WTC11 (cell line): ENCODE measurements at regions not wholly inside any gene's neighbourhood (a gene's known extent, or its start where the extent isn't known, plus 50 kb on each side); places are given as distances from the start of the nearest gene placed in this dataset.

Experiments used
- ATAC-seq: fragments of 200-7000 bp; cut with Tn5 transposase; 2 replicates; pipeline ENCODE4 v1.10.0; 2021; ENCODE audit warnings: mild to moderate bottlenecking, moderate library complexity
- CTCF ChIA-PET: fragments of 300-600 bp; sonication (Branson Sonifier 250); formaldehyde crosslinking; loops from one replicate; lab custom pipeline; 2021; ENCODE audit warnings: antibody characterized with exemption; lab: Charles Lee
- POLR2A ChIA-PET: fragments of 350-600 bp; sonication (Branson Sonifier 250); formaldehyde crosslinking; loops from one replicate; lab custom pipeline; 2021; ENCODE audit warnings: antibody characterized with exemption; lab: Charles Lee
- DNase-seq: peaks from one replicate; pipeline ENCODE4 v3.0.0; 2021; ENCODE audit warnings: low spot score
- H3K27ac Mint-ChIP-seq: 2 replicates; pipeline ENCODE4 v1.8.0; 2021; ENCODE audit warnings: mixed read lengths
- H3K27me3 Mint-ChIP-seq: 2 replicates; pipeline ENCODE4 v1.8.0; 2021; ENCODE audit warnings: low read depth, mild to moderate bottlenecking, moderate library complexity, mixed read lengths
- H3K36me3 Mint-ChIP-seq: 2 replicates; pipeline ENCODE4 v1.8.0; 2021; ENCODE audit warnings: mixed read lengths
- H3K4me1 Mint-ChIP-seq: 2 replicates; pipeline ENCODE4 v1.8.0; 2022; ENCODE audit warnings: mixed read lengths
- H3K4me3 Mint-ChIP-seq: 2 replicates; pipeline ENCODE4 v1.8.0; 2021; ENCODE audit warnings: mild to moderate bottlenecking, moderate library complexity, mixed read lengths
- H3K9me3 Mint-ChIP-seq: 2 replicates; pipeline ENCODE4 v1.8.0; 2021; ENCODE audit warnings: mixed read lengths
- CBFB ChIP-seq: sonication (generic); formaldehyde crosslinking; IDR thresholded peaks from 2 replicates; pipeline ENCODE4 v1.8.1; 2022; ENCODE audit warnings: mild to moderate bottlenecking, low read depth, missing genetic modification reagents
- CREB1 ChIP-seq: sonication (generic); formaldehyde crosslinking; IDR thresholded peaks from 2 replicates; pipeline ENCODE4 v1.8.0; 2023; ENCODE audit warnings: mild to moderate bottlenecking, missing genetic modification reagents
- ERG ChIP-seq: fragments of 250-450 bp; sonication (Bioruptor Pico); IDR thresholded peaks from 2 replicates; pipeline ENCODE4 v1.8.0; 2021; ENCODE audit warnings: mild to moderate bottlenecking
- FOXP4 ChIP-seq: sonication (generic); formaldehyde crosslinking; IDR thresholded peaks from 2 replicates; pipeline ENCODE4 v1.8.0; 2022; ENCODE audit warnings: mild to moderate bottlenecking, missing genetic modification reagents
- HMGA2 ChIP-seq: fragments of 250-450 bp; sonication (Bioruptor Pico); IDR thresholded peaks from 2 replicates; pipeline ENCODE4 v1.4.0; 2021; ENCODE audit warnings: mild to moderate bottlenecking, moderate library complexity
- IRF1 ChIP-seq: sonication (generic); formaldehyde crosslinking; IDR thresholded peaks from 2 replicates; pipeline ENCODE4 v1.8.0; 2023; ENCODE audit warnings: missing genetic modification reagents
- PRDM15 ChIP-seq: sonication (generic); formaldehyde crosslinking; IDR thresholded peaks from 2 replicates; pipeline ENCODE4 v1.8.0; 2022; ENCODE audit warnings: missing genetic modification reagents
- RORB ChIP-seq: fragments of 250-450 bp; sonication (Bioruptor Pico); IDR thresholded peaks from 2 replicates; pipeline ENCODE4 v1.9.0; 2021; ENCODE audit warnings: mild to moderate bottlenecking
- TCF7 ChIP-seq: sonication (generic); formaldehyde crosslinking; IDR thresholded peaks from 2 replicates; pipeline ENCODE4 v1.8.0; 2022; ENCODE audit warnings: mild to moderate bottlenecking, low read depth, missing genetic modification reagents, moderate library complexity
- TEAD4 ChIP-seq: sonication (generic); formaldehyde crosslinking; IDR thresholded peaks from 2 replicates; pipeline ENCODE4 v1.8.0; 2022; ENCODE audit warnings: mild to moderate bottlenecking, missing genetic modification reagents
- ZNF219 ChIP-seq: sonication (generic); formaldehyde crosslinking; IDR thresholded peaks from 2 replicates; pipeline ENCODE4 v1.8.0; 2023; ENCODE audit warnings: missing genetic modification reagents, mild to moderate bottlenecking, borderline replicate concordance
- TF ChIP-seq, protein P1 (sequence below): sonication (generic); formaldehyde crosslinking; IDR thresholded peaks from 2 replicates; pipeline ENCODE4 v1.8.1; 2023; ENCODE audit warnings: mild to moderate bottlenecking, missing genetic modification reagents
- TF ChIP-seq, protein P2 (sequence below): sonication (generic); formaldehyde crosslinking; IDR thresholded peaks from 2 replicates; pipeline ENCODE4 v1.8.1; 2023; ENCODE audit warnings: mild to moderate bottlenecking, missing genetic modification reagents
- TF ChIP-seq, protein P3 (sequence below): fragments of 250-450 bp; sonication (Bioruptor Pico); conservative IDR thresholded peaks from 2 replicates; pipeline ENCODE4 v1.9.0; 2021; ENCODE audit warnings: mild to moderate bottlenecking
- TF ChIP-seq, protein P4 (sequence below): sonication (generic); formaldehyde crosslinking; IDR thresholded peaks from 2 replicates; pipeline ENCODE4 v1.8.0; 2023; ENCODE audit warnings: missing genetic modification reagents, mild to moderate bottlenecking, borderline replicate concordance

GRCh38 chr12:92008345-92008744 is 137.3 kb downstream of the BTG1 start (continued):
- TF ChIP-seq, protein P1, sequence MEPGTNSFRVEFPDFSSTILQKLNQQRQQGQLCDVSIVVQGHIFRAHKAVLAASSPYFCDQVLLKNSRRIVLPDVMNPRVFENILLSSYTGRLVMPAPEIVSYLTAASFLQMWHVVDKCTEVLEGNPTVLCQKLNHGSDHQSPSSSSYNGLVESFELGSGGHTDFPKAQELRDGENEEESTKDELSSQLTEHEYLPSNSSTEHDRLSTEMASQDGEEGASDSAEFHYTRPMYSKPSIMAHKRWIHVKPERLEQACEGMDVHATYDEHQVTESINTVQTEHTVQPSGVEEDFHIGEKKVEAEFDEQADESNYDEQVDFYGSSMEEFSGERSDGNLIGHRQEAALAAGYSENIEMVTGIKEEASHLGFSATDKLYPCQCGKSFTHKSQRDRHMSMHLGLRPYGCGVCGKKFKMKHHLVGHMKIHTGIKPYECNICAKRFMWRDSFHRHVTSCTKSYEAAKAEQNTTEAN (CRISPR knock-in tag), result no peak
- TF ChIP-seq CBFB (no peak), TCF7 (CRISPR knock-in tag) (no peak), ERG (CRISPR knock-in tag) (no peak), RORB (CRISPR knock-in tag) (no peak)

DNA sequence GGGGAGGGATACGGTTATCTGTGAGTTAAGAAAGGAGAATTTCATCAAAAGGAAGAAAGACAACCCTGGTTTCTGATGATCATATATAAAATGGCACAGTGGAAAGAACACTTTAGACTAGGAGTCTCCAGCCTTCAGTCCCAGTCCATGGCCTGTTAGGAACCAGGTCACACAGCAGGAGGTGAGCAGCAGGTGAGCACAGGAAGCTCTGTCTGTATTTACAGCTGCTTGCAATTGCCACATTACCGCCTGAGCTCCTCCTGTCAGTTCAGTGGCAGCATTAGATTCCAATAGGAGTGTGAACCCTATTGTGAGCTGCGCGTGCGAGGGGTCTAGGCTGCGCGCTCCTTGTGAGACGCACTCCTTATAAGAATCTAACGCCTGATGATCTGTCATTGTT is 137.9 kb downstream of the BTG1 start:
- peak; percentile 29 for DNase-seq
- POLR2A ChIA-PET, result interaction anchor here (0.7 kb wide), 1 partner anchor 467 kb away, joined by 10 read pairs; no protein-coding TSS in a partner anchor
- CTCF ChIA-PET, result no interaction called here
- Mint-ChIP-seq H3K27ac (no peak overlapping the region), H3K9me3 (peaks cover under 1% of the 10 kb centered on the region; the same call in 1 of the 2 replicates), H3K36me3 (no peaks in the 10 kb centered on the region), H3K4me1 (peaks cover 16% of the 10 kb centered on the region), H3K27me3 (no peaks in the 10 kb centered on the region), H3K4me3 (no peak overlapping the region)
- TF ChIP-seq PRDM15 (CRISPR knock-in tag) (no peak), HMGA2 (no peak), CREB1 (CRISPR knock-in tag) (no peak), CBFB (no peak), FOXP4 (no peak), TEAD4 (CRISPR knock-in tag) (no peak), IRF1 (no peak), ZNF219 (no peak)
- TF ChIP-seq, protein P2, sequence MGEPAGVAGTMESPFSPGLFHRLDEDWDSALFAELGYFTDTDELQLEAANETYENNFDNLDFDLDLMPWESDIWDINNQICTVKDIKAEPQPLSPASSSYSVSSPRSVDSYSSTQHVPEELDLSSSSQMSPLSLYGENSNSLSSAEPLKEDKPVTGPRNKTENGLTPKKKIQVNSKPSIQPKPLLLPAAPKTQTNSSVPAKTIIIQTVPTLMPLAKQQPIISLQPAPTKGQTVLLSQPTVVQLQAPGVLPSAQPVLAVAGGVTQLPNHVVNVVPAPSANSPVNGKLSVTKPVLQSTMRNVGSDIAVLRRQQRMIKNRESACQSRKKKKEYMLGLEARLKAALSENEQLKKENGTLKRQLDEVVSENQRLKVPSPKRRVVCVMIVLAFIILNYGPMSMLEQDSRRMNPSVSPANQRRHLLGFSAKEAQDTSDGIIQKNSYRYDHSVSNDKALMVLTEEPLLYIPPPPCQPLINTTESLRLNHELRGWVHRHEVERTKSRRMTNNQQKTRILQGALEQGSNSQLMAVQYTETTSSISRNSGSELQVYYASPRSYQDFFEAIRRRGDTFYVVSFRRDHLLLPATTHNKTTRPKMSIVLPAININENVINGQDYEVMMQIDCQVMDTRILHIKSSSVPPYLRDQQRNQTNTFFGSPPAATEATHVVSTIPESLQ (CRISPR knock-in tag), result no peak
- TF ChIP-seq, protein P3, sequence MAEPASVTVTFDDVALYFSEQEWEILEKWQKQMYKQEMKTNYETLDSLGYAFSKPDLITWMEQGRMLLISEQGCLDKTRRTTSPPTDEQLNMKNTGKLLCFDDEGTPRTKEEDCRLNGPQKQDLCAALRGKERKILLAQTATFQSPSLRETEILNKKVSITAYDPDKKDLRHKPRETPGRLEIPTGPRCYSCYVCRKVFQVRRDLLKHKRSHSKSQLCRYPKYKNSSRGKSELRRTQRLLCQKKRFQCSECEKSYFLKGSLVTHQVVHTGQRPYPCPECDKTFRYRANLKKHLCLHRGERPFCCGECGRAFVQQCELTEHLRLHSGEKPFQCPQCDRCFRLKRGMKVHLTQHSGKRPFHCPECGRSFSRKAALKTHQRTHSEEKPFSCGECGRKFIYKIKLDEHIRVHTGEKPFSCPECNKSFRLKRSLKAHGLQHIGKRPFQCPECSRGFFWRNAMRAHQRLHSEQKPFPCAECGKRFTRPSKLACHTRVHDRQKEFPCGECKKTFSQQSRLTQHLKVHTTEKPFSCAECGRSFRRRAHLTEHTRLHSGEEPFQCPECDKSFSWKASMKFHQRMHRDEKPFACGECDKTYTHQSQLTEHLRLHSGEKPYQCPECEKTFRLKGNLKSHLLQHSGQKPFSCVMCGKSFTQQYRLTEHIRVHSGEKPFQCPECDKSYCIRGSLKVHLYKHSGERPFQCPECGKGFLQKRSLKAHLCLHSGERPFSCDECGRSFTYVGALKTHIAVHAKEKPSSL (CRISPR knock-in tag), result no peak
- TF ChIP-seq, protein P4, sequence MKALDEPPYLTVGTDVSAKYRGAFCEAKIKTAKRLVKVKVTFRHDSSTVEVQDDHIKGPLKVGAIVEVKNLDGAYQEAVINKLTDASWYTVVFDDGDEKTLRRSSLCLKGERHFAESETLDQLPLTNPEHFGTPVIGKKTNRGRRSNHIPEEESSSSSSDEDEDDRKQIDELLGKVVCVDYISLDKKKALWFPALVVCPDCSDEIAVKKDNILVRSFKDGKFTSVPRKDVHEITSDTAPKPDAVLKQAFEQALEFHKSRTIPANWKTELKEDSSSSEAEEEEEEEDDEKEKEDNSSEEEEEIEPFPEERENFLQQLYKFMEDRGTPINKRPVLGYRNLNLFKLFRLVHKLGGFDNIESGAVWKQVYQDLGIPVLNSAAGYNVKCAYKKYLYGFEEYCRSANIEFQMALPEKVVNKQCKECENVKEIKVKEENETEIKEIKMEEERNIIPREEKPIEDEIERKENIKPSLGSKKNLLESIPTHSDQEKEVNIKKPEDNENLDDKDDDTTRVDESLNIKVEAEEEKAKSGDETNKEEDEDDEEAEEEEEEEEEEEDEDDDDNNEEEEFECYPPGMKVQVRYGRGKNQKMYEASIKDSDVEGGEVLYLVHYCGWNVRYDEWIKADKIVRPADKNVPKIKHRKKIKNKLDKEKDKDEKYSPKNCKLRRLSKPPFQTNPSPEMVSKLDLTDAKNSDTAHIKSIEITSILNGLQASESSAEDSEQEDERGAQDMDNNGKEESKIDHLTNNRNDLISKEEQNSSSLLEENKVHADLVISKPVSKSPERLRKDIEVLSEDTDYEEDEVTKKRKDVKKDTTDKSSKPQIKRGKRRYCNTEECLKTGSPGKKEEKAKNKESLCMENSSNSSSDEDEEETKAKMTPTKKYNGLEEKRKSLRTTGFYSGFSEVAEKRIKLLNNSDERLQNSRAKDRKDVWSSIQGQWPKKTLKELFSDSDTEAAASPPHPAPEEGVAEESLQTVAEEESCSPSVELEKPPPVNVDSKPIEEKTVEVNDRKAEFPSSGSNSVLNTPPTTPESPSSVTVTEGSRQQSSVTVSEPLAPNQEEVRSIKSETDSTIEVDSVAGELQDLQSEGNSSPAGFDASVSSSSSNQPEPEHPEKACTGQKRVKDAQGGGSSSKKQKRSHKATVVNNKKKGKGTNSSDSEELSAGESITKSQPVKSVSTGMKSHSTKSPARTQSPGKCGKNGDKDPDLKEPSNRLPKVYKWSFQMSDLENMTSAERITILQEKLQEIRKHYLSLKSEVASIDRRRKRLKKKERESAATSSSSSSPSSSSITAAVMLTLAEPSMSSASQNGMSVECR (CRISPR knock-in tag), result no peak
- ATAC-seq, result peak; percentile 51
